GM13976 (cell line): ENCODE measurements at regions not wholly inside any gene's neighbourhood (a gene's known extent, or its start where the extent isn't known, plus 50 kb on each side); places are given as distances from the start of the nearest gene placed in this dataset.

Experiments used
- DNase-seq: peaks from one replicate; pipeline ENCODE4 v3.0.0; 2012; ENCODE audit warnings: low spot score
- CTCF ChIP-seq: IDR thresholded peaks from 2 replicates; pipeline ENCODE4 v1.5.1; 2012; ENCODE audit warnings: borderline replicate concordance, mild to moderate bottlenecking; ENCODE audit not compliant: insufficient read depth; ENCODE audit errors: extremely low read depth, missing control alignments, control extremely low read depth
- in situ Hi-C: fragments of 300-500 bp; cut with MboI; formaldehyde crosslinking; loops from one replicate; pipeline ENCODE4 v1.12.0; 2022; ENCODE audit warnings: low sequenced_read_pairs, mixed read lengths, inconsistent platforms; ENCODE audit not compliant: unreplicated experiment

GRCh38 chr9:19732441-19732951 lies 56.3 kb downstream of the SLC24A2 start:
- no peak for TF ChIP-seq CTCF
- DNase-seq = no peak
- in situ Hi-C loops = no loop called here

- in situ Hi-C loops = no loop called here
- no peak for DNase-seq
- no peak for TF ChIP-seq CTCF
Measured at GRCh38 chr9:19728101-19728500, 60.7 kb downstream of the SLC24A2 start.

GRCh38 chr9:19725970-19726369 lies 62.9 kb downstream of the SLC24A2 start:
- TF ChIP-seq CTCF = no peak
- DNase-seq = no peak
- in situ Hi-C loops = no loop called here

- DNase-seq = no peak
- no peak for TF ChIP-seq CTCF
- in situ Hi-C loops = no loop called here
Measured at GRCh38 chr9:19720377-19720776, 68.5 kb downstream of the SLC24A2 start.

GRCh38 chr9:19703702-19704101 lies 85.1 kb downstream of the SLC24A2 start:
- DNase-seq = no peak
- in situ Hi-C loops = no loop called here
- TF ChIP-seq CTCF = no peak

- no peak for DNase-seq
- in situ Hi-C loops = no loop called here
- TF ChIP-seq CTCF = no peak
Measured at GRCh38 chr9:19701991-19702390, 86.8 kb downstream of the SLC24A2 start.

- in situ Hi-C loops = no loop called here
- no peak for TF ChIP-seq CTCF
- no peak for DNase-seq
Measured at GRCh38 chr9:19701274-19701673, 87.6 kb downstream of the SLC24A2 start.
